Upper lobe of left lung (tissue), 6 donors: ENCODE measurements at regions not wholly inside any gene's neighbourhood (a gene's known extent, or its start where the extent isn't known, plus 50 kb on each side); places are given as distances from the start of the nearest gene placed in this dataset.
A peak's percentile ranks its signal among the peaks of the same experiment; 100 is the strongest.

Source experiments
- ATAC-seq, 2 donors: fragments of 200-7000 bp; cut with Tn5 transposase; one replicate each; pipeline ENCODE4 v1.9.1; 2022; ENCODE audit warnings: mild to moderate bottlenecking in 2 of 2, moderate library complexity in 2 of 2; ENCODE audit not compliant: low FRiP score in 2 of 2
- DNase-seq, 2 donors: peaks; one replicate each; pipeline ENCODE4 v3.0.0-alpha.2; 2019 to 2020
- H3K27ac ChIP-seq, 4 donors: fragments of 200-600 bp; sonication (generic); one replicate each; pipeline ENCODE4 v1.5.1; 2016 to 2019
- H3K27me3 ChIP-seq, 4 donors: fragments of 200-600 bp; sonication (generic); one replicate each; pipeline ENCODE4 v1.5.1; 2017 to 2019
- H3K36me3 ChIP-seq, 4 donors: fragments of 200-600 bp; sonication (generic); one replicate each; pipeline ENCODE4 v1.5.1; 2016 to 2019
- H3K4me1 ChIP-seq, 4 donors: fragments of 200-600 bp; sonication (generic); one replicate each; pipeline ENCODE4 v1.5.1; 2018 to 2019
- H3K4me3 ChIP-seq, 4 donors: fragments of 200-600 bp; sonication (generic); one replicate each; pipeline ENCODE4 v1.5.1; 2017 to 2019; ENCODE audit warnings: mild to moderate bottlenecking in 2 of 4, moderate library complexity in 1 of 4
- H3K9me3 ChIP-seq, 4 donors: fragments of 200-600 bp; sonication (generic); one replicate each; pipeline ENCODE4 v1.5.1; 2018 to 2019
- EP300 ChIP-seq, 4 donors: sonication (generic); formaldehyde crosslinking; IDR thresholded peaks; one replicate each; pipeline ENCODE4 v1.5.1; 2017; ENCODE audit warnings: antibody characterized with exemption in 4 of 4, control low read depth in 2 of 4
- POLR2A ChIP-seq, 4 donors: fragments of 450-650 bp; IDR thresholded peaks; one replicate each; pipeline ENCODE4 v1.5.1; 2016 to 2017; ENCODE audit warnings: antibody characterized with exemption in 4 of 4, mild to moderate bottlenecking in 2 of 4
- POLR2AphosphoS5 ChIP-seq, 2 donors: sonication (generic); formaldehyde crosslinking; IDR thresholded peaks; one replicate each; pipeline ENCODE4 v1.5.1; 2017; ENCODE audit warnings: antibody characterized with exemption in 2 of 2
- WGBS, 2 donors: methylation state at CpG; one replicate each; pipeline ENCODE4 v1.1.5; 2017 to 2018; 5-methylcytosine and 5-hydroxymethylcytosine counted together
- TF ChIP-seq, protein P1 (sequence below), 6 experiments: fragments of 450-650 bp in 4 of 6; fragments of 200-600 bp in 2 of 6; sonication (generic) in 2 of 6; IDR thresholded peaks; one replicate each; pipeline ENCODE4 v1.5.1; 2016 to 2019; ENCODE audit warnings: antibody characterized with exemption in 6 of 6
- donor health status: DM: no; HTN: no; CAD: no; lungs with moderate emphysema.
- donor health status: DM: no; HTN: yes; CAD: no; lungs with severe emphysema.

DNA sequence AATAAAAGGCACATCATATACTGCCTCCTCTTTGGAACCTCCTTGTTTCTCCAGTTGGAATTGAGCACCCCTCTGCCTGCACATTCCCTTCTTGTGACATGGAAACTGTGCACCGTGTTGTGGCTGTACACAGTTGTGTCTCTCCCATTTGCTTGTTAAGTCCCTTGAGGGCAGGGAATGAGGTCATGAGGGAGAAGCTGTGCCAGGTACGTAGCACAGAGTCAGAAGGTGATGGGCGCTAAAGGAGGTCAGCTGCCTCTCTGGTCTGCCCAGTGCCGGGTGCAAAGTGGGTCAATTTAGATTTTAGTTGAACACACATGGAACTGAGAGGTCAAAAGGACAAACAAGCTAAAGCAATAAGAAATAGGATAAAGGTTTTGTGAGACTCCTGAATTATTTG lies 124.4 kb downstream of the FAM43A start:
- no peak for DNase-seq
- Histone ChIP-seq H3K27ac (no peak overlapping the region), H3K27me3 (no peaks in the 10 kb centered on the region), H3K4me3 (no peak overlapping the region), H3K36me3 (no peaks in the 10 kb centered on the region), H3K9me3 (no peaks in the 10 kb centered on the region), H3K4me1 (no peaks in the 10 kb centered on the region)
- WGBS, 2 donors = 83 to 89% methylated on average over 4 of the region's 4 CpGs
- TF ChIP-seq, protein P1, sequence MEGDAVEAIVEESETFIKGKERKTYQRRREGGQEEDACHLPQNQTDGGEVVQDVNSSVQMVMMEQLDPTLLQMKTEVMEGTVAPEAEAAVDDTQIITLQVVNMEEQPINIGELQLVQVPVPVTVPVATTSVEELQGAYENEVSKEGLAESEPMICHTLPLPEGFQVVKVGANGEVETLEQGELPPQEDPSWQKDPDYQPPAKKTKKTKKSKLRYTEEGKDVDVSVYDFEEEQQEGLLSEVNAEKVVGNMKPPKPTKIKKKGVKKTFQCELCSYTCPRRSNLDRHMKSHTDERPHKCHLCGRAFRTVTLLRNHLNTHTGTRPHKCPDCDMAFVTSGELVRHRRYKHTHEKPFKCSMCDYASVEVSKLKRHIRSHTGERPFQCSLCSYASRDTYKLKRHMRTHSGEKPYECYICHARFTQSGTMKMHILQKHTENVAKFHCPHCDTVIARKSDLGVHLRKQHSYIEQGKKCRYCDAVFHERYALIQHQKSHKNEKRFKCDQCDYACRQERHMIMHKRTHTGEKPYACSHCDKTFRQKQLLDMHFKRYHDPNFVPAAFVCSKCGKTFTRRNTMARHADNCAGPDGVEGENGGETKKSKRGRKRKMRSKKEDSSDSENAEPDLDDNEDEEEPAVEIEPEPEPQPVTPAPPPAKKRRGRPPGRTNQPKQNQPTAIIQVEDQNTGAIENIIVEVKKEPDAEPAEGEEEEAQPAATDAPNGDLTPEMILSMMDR (IDR thresholded peaks at IDR 0.05) = no peak
- no peak for TF ChIP-seq EP300 (IDR thresholded peaks at IDR 0.05)
- TF ChIP-seq POLR2A (IDR thresholded peaks at IDR 0.05) = no peak
- TF ChIP-seq POLR2AphosphoS5 (IDR thresholded peaks at IDR 0.05) = no peak
- ATAC-seq = no peak

DNA sequence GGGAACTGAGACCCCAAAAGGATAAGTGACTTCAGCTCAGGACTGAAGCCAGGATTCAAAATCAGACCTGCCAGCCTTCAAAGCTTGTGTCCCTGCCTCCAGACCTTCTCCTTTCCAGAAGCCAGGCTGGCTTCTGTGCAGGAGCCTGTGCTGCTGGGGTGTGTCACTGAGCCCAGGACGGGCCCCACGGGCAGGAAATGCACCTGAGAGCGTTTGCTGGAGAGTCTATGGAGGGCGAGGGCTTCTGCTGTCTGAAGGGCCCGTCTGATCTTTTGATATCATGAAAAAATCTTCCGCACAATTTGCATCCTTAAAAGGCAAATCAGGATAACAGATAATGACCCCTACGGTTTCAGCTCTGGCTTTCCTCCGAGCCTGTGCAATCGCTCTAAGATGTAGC lies 125.4 kb downstream of the FAM43A start:
- Histone ChIP-seq H3K9me3 (no peaks in the 10 kb centered on the region), H3K27me3 (no peaks in the 10 kb centered on the region), H3K27ac (no peak overlapping the region), H3K36me3 (no peaks in the 10 kb centered on the region), H3K4me1 (no peaks in the 10 kb centered on the region), H3K4me3 (no peak overlapping the region)
- TF ChIP-seq POLR2AphosphoS5 (IDR thresholded peaks at IDR 0.05) = no peak
- no peak for TF ChIP-seq POLR2A (IDR thresholded peaks at IDR 0.05)
- TF ChIP-seq EP300 (IDR thresholded peaks at IDR 0.05) = no peak
- TF ChIP-seq, protein P1 (IDR thresholded peaks at IDR 0.05) = no peak
- ATAC-seq = no peak
- DNase-seq = peak in 1 of 2 donors; percentile 30
- 78 to 81% methylated on average over 7 to 9 of the region's 9 CpGs for WGBS, 2 donors

DNA sequence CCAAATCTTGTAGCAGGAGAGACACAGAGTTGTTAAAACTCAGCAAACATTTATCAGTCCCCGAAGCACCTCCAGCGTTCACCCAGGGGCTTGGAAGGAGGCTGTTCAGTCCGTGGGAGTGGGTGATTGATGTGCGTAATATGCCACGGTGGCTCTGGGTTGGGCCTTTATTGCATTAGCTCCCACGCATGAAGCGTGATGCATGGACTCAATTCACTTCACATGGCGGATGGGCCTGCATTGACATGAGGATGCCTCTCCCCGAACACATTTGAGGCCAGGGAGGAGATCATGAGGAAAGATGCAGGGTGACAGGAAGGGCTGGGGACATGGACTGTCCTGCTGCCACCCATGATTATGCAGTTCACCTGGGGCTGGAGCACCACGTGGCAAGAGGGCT lies 126.5 kb downstream of the FAM43A start:
- Histone ChIP-seq H3K27ac (no peak overlapping the region), H3K27me3 (no peaks in the 10 kb centered on the region), H3K4me1 (no peaks in the 10 kb centered on the region), H3K36me3 (no peaks in the 10 kb centered on the region), H3K9me3 (no peaks in the 10 kb centered on the region), H3K4me3 (no peak overlapping the region)
- TF ChIP-seq, protein P1 (IDR thresholded peaks at IDR 0.05) = no peak
- TF ChIP-seq POLR2A (IDR thresholded peaks at IDR 0.05) (no peak), EP300 (IDR thresholded peaks at IDR 0.05) (no peak), POLR2AphosphoS5 (IDR thresholded peaks at IDR 0.05) (no peak)
- DNase-seq = no peak
- 86 to 87% methylated on average over 6 to 10 of the region's 10 CpGs for WGBS, 2 donors
- ATAC-seq = no peak

DNA sequence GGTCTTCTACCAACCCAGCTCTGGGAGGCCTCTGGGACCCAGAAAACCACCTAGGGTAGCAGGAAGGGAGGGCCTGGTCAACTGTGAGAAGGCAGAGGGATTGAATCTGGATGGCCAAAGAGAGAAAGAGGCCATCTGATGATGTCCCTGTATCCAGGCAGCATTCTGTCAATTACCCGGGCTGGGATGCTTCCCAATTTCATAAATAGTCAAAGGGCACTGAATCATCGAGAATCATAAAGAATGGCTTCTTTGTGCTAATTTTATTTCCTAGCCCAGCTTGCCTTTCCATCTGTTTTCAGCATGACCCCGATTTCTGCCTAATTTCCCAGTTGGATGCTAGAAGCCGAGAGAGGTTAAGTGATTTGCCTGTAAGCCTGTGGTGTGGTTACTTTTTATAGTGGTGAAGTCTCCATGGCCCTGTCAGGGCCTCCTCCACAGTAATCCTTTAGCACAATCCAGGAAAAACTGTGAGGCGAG lies 129.2 kb downstream of the FAM43A start:
- Histone ChIP-seq H3K27ac (no peak overlapping the region), H3K9me3 (no peaks in the 10 kb centered on the region), H3K4me1 (no peaks in the 10 kb centered on the region), H3K27me3 (no peaks in the 10 kb centered on the region), H3K4me3 (no peak overlapping the region), H3K36me3 (no peaks in the 10 kb centered on the region)
- 87 to 92% methylated on average over 5 of the region's 5 CpGs for WGBS, 2 donors
- ATAC-seq (no peak), DNase-seq (no peak)
- TF ChIP-seq POLR2AphosphoS5 (IDR thresholded peaks at IDR 0.05) (no peak), EP300 (IDR thresholded peaks at IDR 0.05) (no peak)

DNA sequence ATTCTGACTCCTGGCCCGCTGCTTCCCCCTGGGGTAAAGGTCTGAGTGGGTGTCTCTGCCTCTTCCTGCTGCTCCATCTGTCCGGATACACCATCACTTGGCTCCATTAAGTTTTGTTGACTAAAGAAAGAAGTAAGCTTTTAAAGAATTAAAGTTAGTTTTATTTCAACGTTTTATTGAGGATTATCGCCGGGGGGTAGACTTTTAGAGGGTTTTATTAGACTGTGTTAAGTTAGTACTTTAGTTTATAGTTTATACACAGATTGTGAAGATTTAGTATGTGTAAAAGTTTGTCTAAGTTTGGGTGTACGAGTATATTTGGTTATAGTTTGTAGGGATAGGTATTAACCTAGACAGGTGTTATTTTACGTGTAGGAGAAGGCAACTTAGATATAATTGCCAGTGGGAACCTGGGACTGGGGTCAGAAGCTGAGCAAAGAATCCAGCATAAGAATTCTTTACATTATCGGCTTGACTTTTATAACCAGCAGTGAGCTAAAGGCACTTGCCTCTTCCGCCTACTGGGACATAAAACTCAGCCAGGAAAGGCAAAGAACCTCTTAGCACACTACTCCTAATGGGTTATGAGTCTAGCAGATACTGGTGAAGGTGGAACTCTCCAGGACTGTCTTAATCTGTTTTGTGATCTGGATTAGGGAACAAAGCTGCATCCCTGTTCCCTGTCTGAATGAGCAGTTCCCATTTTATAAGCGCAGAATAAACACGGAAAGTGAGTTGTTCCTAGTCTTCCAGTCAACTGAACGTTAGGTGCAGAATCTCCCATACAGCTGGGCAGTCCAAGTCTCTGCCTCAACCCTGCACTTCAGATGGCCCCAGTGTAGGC lies 131.3 kb downstream of the FAM43A start:
- TF ChIP-seq, protein P1 (IDR thresholded peaks at IDR 0.05) = no peak
- TF ChIP-seq POLR2AphosphoS5 (IDR thresholded peaks at IDR 0.05) (no peak), POLR2A (IDR thresholded peaks at IDR 0.05) (no peak), EP300 (IDR thresholded peaks at IDR 0.05) (no peak)
- DNase-seq = no peak
- H3K36me3 ChIP-seq = no peaks in the 10 kb centered on the region
- WGBS, 2 donors = 91 to 92% methylated on average over 12 of the region's 12 CpGs
- ATAC-seq = peak in 1 of 2 donors; percentile 4
- no peak overlapping the region for H3K27ac ChIP-seq
- no peaks in the 10 kb centered on the region for H3K9me3 ChIP-seq
- no peak overlapping the region for H3K4me3 ChIP-seq
- no peaks in the 10 kb centered on the region for H3K27me3 ChIP-seq
- H3K4me1 ChIP-seq = no peaks in the 10 kb centered on the region
